ENCODE measurements at regions not wholly inside any gene's neighbourhood (a gene's known extent, or its start where the extent isn't known, plus 50 kb on each side); places are given as distances from the start of the nearest gene placed in this dataset.
"Not testable (repeated sequence)": the region's sequence is repeated elsewhere in the genome, so short reads cannot be mapped to it uniquely, and the experiment has no call there.

DNA sequence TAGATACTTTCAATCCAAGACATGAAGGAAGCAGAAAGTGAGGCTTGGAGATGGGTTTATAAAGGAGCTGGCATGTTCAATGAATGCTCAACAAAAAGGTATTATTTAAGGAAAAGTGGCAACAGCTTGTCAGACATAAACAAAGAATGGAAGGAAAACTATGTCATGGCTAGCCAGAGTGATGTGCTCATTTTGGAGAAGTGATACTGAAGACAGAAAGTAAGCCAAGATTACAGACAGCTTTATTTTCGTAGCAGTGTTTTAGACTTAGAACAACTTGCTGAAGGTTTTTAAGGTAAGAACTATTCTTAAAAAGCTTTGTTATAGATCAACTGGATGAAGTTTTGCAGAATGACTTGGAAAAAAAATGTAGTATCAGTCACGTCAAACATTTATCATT lies 160.5 kb upstream of the FERD3L start:
- DNase-seq (ENCODE audit: low read depth), result no peak

DNA sequence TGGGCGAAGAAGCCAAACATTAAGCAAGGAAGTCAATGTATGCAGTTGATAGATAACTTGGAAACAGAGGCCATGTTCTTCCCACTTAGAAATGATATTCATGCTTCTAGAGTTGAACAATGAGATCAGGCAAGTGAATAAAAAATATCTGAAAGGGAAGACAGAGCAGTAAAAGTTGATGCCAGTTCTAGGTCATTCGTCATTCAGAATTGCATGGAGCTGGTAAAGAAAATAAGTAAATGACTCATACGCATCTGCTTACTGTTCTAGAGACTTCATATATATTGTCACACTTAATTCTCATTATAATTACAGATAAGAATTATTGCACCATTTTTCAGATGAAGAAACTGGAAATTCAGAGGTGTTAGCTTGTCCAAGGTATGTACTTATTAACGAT lies 158.9 kb upstream of the FERD3L start:
- DNase-seq (ENCODE audit: low read depth), result no peak

DNA sequence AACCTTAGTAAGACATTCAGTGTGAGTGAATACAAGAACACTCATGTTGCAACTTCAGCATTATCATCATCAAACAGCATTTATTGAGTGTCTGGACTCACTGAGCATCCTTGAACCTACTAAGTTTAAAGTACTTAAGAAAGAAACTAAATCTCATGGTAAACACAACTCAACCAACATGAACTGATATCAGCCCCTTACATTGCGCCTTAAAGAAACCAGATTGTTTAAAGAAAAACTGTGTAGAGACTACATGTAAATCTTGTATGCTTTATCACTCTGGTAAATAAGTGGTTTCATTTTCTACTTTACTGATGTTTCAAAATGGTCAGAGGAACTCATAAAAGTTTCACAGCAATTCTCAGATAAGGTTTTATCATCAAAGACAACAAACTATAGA lies 157.5 kb upstream of the FERD3L start:
- DNase-seq (ENCODE audit: low read depth), result no peak

DNA sequence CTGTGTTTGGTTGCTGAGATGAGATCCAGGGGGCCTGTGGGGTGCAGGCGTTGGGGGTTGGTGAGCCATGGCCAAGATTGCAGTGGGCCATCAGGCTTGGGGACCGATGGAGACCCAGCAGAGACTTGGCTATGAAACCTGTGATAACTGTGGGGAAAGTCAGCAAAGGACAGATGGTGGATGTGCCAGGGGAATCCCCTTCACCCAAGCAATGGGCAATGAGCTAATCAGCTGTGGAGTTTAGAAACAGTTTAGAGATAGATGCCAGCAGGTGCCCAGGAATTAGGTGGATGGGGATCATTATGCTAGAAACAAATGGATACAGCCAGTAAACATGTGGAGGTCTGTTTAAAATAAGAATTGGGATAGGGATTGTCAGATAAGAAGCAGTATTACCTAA lies 151.4 kb upstream of the FERD3L start:
- no peak for DNase-seq (ENCODE audit: low read depth)

DNA sequence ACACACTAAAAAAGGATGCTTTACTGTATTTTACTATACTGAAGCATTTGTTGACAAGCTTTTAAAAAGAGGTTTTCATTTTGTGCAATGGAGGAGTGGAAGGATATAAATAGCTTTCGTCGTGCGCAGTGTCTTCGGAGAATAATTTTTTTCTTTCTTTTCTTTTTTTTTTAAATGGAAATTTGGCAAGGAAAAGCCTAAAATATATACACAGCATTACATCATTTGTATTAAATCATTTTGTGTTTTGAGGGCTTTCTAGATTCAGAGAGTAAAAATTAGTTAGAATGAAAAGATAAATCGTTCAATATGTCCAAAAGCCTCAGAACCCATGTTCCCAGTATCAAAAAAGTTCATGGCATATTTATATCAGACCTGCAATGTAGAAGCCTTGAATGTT lies 150.2 kb upstream of the FERD3L start:
- no peak for DNase-seq (ENCODE audit: low read depth)

DNA sequence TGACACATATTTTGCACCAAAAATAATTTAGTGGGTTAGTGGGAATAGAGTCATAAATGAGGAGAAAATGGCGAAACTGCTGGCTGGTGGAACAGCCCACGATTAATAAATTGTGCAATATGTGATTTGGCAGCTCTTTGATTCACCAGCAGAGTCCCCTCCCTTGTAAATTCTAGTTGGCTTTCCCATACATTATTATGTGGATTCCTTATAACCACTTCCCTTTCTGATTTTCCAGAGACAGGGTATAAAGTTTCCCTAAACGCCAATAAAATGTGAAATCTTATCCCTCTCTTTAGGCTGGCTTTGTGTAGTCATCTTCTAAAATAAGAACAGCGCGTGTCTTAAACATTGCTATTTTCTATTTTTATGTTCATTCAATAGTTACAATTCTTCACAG lies 149.4 kb upstream of the FERD3L start:
- DNase-seq (ENCODE audit: low read depth), result peak; percentile 34

DNA sequence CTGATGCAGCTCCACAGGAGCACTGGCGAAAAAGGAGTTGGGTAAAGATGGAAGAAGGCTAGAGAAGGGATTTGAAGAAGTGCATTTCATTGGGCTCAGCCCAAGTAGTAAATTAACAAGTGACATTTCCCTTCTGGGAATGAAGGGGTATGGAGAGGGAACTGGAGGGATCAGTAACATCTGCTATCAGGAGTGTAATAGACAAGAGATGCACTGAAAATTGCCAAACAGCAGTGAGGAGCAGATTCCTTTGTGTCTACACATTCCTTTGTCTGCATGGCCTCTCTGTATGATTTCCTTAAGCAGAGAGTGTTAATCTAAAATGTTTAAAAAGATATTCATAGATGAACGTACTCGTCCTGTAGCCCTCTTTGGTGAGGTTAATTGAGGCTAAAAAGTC lies 148.2 kb upstream of the FERD3L start:
- no peak for DNase-seq (ENCODE audit: low read depth)

DNA sequence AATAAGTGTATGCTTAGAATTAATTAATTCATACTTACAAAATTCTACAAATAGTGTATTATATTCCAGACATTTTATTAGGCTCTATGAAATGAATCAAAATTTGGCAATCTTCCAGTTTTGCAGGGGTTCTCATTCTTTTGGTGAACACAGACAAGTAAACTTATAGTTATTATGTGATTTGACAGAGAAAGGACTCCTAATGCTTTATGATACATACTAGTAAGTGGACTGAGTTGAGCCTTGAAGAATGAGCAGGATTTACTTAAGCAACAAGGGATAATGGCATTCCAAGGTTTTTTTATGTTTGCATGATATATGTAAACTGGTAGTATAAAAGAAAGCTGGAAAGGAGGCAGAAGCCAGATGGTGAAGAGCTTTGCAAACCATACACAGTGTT lies 145.7 kb upstream of the FERD3L start:
- DNase-seq (ENCODE audit: low read depth), result no peak

DNA sequence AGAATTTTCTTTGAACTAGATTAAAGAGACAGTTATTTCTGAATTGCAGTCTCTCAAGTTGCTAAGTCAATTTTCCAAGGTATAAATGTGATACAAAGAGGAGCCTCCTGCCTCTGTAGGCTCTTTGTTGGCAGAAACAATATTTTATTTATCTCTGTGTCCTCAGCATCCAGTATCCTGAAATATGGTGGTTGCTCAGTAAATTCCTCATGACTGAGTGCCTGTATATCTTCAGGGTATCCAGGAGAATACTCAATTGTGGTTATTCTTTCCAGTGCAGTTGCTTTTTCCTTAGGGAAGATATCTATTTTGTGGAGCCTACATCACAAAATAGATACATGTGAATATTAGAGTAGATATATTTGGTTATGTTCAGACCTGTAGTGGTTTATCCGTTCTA lies 144.8 kb upstream of the FERD3L start:
- no peak for DNase-seq (ENCODE audit: low read depth)

DNA sequence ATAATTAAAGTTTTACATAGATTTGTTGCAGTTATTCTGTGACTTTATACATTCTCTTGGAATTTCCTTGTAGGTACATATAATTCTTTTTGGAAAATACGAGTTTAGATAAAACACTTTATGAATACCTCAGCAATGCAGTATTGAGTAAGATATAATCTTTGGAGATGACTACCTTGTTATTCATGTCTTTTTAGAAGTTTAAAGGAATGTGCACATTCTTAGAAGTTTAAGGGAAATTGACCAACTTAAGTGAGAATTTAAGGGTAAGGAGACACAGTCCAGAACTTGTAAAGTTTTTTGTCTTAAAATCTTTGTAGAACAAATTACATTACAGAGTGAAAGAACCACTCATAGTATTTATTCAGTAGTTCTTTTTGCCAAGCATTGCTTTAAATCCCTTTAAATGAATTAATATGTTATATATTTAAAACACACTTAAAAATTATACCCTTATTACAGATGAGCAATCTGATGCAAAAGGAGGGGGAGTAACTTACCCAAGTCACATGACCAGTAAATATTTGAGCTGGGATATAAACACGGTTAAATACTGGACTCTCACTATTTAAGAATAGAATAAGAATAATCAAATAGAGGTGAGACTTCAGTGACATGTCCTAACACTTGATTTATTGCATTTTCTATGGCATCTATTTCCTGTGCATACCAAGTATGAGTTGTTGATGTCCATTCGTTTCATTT lies 139.5 kb upstream of the FERD3L start:
- peak; percentile 4 for DNase-seq (ENCODE audit: low read depth)

DNA sequence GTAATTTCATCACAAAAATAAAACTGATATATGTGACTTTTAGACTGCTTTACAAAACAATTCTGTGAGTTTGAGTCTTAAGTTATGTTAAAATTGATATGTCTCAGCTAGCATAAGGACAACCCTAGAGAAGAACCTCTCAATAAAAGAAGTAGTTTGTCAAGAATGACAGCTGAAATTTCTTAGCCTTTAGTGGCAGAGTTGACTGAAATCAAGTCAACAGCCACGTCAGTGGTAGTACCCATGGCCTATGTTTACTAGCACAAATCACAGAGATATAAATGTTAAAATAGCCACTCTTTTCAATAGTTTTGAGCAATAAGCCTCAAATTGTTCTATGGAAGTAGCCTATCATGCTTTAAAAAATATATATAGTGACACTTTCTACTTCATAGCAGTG lies 138.9 kb upstream of the FERD3L start:
- DNase-seq (ENCODE audit: low read depth), result no peak

DNA sequence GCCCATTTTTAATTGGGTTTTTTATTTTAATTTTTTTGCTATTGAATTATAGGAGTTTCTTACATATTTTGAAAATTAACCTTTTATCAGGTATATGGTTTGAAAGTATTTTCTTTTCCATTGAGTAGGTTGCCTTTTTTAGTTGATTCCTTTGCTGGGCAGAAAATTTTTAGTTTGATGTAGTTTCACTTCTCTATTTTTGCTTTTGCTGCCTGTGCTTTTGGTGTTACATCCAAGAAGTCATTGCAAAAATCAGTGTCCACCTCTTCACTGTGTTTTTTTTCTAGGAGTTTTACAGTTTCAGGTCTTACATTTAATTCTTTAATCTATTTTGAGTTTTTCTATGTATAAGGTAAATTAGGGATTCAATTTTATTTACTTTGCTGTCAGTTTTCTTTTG lies 129.8 kb upstream of the FERD3L start:
- DNase-seq (ENCODE audit: low read depth), result no peak

DNA sequence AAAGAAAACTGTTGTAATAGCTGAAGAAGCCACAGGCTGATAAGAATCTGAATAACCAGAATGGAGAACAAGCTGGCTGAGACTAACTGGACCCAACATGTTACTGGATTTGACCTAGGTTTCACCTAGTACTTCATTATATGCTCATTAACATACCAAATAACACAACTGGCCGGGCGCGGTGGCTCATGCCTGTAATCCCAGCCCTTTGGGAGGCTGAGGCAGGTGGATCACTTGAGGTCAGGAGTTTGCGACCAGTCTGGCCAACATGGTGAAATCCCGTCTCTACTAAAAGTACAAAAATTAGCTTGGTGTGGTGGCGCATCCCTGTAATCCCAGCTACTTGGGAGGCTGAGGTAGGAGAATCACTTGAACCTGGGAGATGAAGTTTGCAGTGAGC lies 127.1 kb upstream of the FERD3L start:
- DNase-seq (ENCODE audit: low read depth), result not testable (repeated sequence)

DNA sequence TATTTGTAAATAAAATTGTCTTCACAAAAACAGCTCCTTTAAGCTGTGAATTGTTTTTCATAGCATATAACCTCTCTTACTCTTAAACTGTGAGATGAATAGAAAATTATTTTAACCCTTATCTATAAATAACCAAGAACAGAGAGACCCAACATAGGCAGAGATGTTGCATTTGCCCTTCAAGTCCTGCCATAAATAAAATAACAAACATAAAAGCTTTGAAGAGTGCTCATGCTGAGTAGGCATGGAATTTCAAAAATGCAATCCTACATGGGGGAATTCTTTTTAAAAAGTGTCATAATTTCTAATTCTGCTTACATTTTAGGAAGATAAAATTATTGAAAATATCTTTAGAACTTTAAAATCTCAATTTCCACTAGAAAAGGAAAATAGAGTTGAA lies 124.1 kb upstream of the FERD3L start:
- DNase-seq (ENCODE audit: low read depth), result no peak

DNA sequence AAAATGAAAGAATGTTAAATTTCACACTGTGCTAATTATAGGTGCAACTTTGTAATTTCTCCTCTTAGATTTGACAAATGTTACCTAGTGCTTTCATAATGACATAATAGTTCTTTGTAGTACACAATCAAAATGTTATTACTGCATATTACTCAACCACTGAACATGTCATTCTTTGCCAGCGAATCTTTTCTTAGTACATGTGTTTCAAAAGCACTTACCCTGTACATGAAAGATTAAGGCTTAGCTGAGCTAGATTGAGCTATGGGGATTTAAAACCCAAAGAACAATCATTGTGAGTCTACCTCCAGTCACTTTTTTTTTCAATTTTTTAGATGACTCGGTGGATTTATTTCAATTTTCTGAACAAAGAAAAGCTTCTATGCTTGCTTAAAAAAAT lies 123.5 kb upstream of the FERD3L start:
- no peak for DNase-seq (ENCODE audit: low read depth)

DNA sequence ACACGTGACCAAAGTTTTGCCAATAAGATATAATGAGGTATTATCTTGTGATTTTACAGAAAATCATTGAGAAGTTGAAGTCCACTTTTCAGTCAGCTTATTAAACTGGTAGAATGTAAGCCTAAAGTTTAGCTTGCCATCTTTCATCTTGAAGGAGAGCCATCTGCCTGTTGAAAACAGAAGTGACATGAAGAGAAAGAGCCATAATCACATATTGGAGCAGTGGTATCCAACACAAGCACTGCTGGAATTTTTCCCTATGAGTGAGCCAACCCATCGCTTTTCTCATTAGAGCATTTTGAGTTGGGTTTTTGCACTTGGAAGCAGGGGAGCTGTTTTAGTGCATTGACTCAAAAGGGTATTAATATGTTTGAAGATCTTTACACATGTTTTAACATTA lies 117.6 kb upstream of the FERD3L start:
- DNase-seq (ENCODE audit: low read depth), result no peak

DNA sequence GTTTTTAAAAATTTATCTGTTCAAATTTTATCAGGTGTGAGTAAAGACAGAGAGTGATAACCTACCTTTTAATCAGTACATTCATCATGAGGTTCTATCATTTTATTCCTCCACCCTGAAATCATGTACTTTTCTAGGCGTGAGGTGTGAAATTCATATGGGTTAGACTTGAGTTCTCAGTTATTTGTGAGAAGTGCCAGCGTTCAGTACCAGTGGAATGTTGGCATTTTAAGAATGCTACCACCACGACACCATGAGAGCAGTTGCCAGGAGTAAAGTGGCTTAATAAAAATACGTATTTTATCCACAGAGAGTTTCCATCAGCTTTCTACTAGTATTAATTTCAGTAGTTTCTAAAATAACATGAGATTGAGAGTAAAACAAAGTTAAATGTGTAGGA lies 104.1 kb upstream of the FERD3L start:
- DNase-seq (ENCODE audit: low read depth), result no peak

DNA sequence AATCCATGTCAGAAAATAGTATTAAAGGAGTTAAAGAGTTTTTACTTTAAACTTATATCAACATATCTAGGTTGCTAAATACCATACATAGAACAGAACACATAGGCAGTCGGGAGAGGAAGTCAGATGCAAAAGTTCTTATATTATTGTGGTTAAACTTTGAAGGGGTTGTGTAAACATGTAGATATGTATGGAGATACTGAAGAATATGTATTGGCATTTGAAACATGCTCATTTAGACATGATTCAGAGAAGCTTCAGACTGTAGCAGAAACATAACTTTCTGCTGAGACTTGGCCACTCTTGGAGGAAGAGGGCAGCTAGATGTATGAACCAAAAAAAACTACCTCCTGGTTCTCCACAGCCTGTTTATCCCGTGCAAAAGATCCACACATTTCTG lies 103.5 kb upstream of the FERD3L start:
- no peak for DNase-seq (ENCODE audit: low read depth)

DNA sequence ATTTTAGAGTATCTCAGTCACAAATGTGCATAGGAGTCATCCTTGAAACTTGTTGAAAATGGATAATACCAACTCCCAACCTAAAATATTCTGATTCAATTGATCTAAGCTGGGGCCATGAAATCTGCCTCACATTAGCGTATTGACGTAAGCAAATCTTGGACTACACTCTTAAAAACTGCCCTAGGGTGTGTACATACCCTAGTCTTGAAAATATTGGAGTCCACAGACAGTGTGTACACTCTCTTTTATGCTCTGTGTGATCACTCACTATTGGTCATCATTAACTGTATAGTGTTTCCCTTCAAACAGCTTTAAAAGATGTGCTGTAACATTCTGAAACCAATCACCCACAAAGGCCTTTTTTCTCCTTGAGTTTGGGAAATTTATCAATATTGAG lies 102.9 kb upstream of the FERD3L start:
- DNase-seq (ENCODE audit: low read depth), result no peak

DNA sequence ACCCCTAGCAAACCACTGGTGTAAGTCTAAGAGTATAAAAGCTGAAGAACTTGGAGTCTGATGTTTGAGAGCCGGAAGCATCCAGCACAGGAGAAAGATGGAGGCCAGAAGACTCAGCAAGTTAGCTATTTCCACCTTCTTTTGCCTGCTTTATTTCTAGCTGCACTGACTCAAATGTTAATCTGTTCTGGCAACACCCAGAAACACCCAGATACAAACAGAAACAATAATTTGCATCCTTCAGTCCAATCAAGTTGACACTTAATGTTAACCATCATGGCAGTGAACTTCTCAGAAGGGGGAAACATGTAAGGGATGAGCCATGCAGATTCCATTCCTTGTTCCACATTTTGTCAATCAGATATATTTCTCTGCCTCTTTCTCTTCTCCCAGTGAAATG lies 101.8 kb upstream of the FERD3L start:
- DNase-seq (ENCODE audit: low read depth), result no peak

DNA sequence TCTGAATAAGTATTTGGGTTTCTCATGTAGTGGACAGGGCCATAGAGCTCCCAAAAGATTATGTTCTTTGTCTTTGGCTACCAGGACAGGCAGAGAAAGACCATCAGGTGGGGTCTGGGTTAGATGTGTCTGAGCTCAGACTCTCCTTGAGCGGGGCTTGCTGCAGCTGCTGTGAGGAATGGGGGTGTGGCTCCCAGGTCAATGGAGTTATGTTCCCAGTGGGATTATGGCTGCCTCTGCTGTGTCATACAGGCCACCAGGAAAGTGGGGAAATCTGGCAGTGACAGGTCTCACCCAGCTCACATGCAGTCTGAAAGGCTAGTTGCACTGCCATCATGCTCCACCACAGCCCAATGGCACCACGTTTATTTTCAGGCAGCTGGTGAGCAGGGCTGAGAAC lies 97.0 kb upstream of the FERD3L start:
- no peak for DNase-seq (ENCODE audit: low read depth)

DNA sequence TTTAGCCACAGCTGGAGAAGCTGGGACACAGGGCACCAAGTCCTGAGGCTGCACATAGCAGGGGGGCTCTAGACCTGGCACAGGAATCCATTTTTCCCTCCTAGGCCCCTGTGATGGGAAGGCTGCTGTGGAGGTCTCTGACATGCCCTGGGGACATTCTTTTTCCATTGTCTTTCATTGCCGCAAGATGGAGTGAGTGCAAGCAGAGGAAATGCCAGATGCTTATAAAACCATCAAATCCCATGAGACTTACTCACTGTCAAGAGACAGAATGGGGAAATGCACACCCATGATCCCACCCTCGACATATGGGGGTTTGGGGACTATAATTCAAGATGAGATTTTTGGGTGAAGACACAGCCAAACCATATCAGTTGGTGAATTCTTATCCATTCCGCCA lies 94.7 kb upstream of the FERD3L start:
- no peak for DNase-seq (ENCODE audit: low read depth)

DNA sequence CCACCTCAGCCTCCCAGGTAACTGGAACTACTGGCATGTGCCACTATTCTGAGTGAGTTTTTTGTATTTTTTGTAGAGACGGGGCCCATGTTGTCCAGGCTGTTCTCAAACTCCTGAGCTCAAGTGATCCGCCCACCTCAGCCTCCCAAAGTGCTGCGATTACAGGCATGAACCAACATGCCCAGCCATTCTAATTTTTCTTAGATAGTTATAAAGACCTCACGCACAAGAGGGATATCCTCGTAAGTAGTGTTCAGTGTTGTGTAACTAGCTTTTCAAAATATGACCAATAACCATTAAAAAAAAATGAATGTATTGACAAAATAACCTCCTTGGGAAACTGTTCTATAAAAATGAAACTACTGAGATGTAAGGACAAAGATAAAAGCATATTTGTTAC lies 90.5 kb upstream of the FERD3L start:
- no peak for DNase-seq (ENCODE audit: low read depth)

DNA sequence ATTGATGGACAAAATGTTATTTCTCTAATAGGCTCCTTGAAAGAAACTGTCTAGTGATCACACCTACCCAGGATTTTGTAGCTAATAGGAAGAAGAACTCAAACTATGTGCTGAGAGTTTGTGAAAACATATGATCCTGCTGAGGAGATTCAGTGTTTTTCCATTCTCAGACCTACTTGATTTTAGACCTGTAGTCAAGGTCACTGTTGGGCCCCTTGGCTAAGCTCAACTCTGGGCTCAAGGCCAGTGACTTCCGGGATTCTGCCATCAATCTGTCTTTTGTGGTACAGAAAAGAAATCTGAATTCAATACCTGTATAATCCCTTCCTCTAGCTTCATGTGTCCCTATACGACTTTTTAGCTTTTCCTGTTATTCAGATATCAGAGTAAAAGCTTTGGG lies 79.7 kb upstream of the FERD3L start:
- no peak for DNase-seq (ENCODE audit: low read depth)

All from HT1080 (cell line).